GM12878 (cell line): ENCODE measurements at regions not wholly inside any gene's neighbourhood (a gene's known extent, or its start where the extent isn't known, plus 50 kb on each side); places are given as distances from the start of the nearest gene placed in this dataset.

Experiments used
- ATAC-seq: fragments of 200-7000 bp; cut with Tn5 transposase; 3 replicates; pipeline ENCODE4 v1.9.1; 2020; ENCODE audit warnings: mild to moderate bottlenecking, moderate library complexity
- BruUV-seq: library from RNA; stranded (reverse); fragments of 400-500 nt; replicated peaks from 2 replicates; lab custom pipeline; 2021; lab: Mats Ljungman, UMichigan
- CTCF ChIA-PET: fragments of 300-600 bp; sonication (Branson Sonifier 250); formaldehyde crosslinking; extraction: SDS; loops from one replicate; lab custom pipeline; 2021; ENCODE audit warnings: inconsistent platforms; lab: Yijun Ruan, JAX
- POLR2A ChIA-PET: fragments of 350-600 bp; formaldehyde crosslinking; extraction: SDS; loops from one replicate; lab custom pipeline; 2021; ENCODE audit warnings: inconsistent platforms; lab: Charles Lee
- RAD21 ChIA-PET: fragments of 300-600 bp; sonication (Branson Sonifier 250); formaldehyde crosslinking; loops from one replicate; lab custom pipeline; 2023; ENCODE audit warnings: antibody characterized with exemption; ENCODE audit not compliant: unreplicated experiment; lab: Charles Lee
- SMC1A ChIA-PET: fragments of 300-600 bp; sonication (Branson Sonifier 250); formaldehyde crosslinking; loops from one replicate; lab custom pipeline; 2023; ENCODE audit not compliant: unreplicated experiment, uncharacterized antibody; lab: Charles Lee
- DNase-seq: peaks from one replicate; pipeline ENCODE4 v3.0.0-alpha.2; 2011; ENCODE audit warnings: low read depth, low spot score
- FAIRE-seq: peaks from 3 replicates; lab custom pipeline; 2011; peaks lifted over from hg19 to GRCh38; lab: Jason Lieb, UNC
- H2AFZ ChIP-seq: 2 replicates; pipeline ENCODE4 v1.6.0; 2011; ENCODE audit warnings: low read depth, low read length, control low read depth; ENCODE audit not compliant: control insufficient read depth
- H3K27ac ChIP-seq: 2 replicates; pipeline ENCODE4 v1.5.1; 2011; ENCODE audit warnings: control low read depth; ENCODE audit not compliant: control insufficient read depth, insufficient read depth
- H3K27me3 ChIP-seq, 2 experiments: replicated peaks in 1 of 2; 2 replicates each; pipeline versions ENCODE4 v1.6.0 to v1.6.1; 2011; ENCODE audit warnings: low read length in 1 of 2; ENCODE audit not compliant: control insufficient read depth in 2 of 2, insufficient read depth in 2 of 2
- H3K36me3 ChIP-seq, 2 experiments: 2 replicates each; pipeline ENCODE4 v1.5.1; 2011; ENCODE audit warnings: low read length in 1 of 2; ENCODE audit not compliant: control insufficient read depth in 2 of 2, insufficient read depth in 2 of 2
- H3K4me1 ChIP-seq: 2 replicates; pipeline ENCODE4 v1.6.1; 2011; ENCODE audit warnings: mild to moderate bottlenecking, low read length, moderate library complexity, mixed read lengths; ENCODE audit not compliant: control insufficient read depth, insufficient read depth
- H3K4me2 ChIP-seq: 2 replicates; pipeline ENCODE4 v1.6.0; 2011; ENCODE audit warnings: control low read depth; ENCODE audit not compliant: control insufficient read depth, insufficient read depth
- H3K4me3 ChIP-seq: fragments of 200-600 bp; sonication (generic); 2 replicates; pipeline ENCODE4 v1.5.1; 2016
- H3K79me2 ChIP-seq: 2 replicates; pipeline ENCODE4 v1.6.0; 2011; ENCODE audit warnings: low read length; ENCODE audit not compliant: control insufficient read depth, insufficient read depth
- H3K9ac ChIP-seq: 2 replicates; pipeline ENCODE4 v1.8.0; 2011; ENCODE audit warnings: low read length, control low read depth, mixed read lengths; ENCODE audit not compliant: control insufficient read depth, insufficient read depth
- H3K9me3 ChIP-seq: replicated peaks from 3 replicates; pipeline ENCODE4 v1.5.1; 2011; ENCODE audit warnings: mild to moderate bottlenecking, low read length; ENCODE audit not compliant: control insufficient read depth, insufficient read depth
- H4K20me1 ChIP-seq: 2 replicates; pipeline ENCODE4 v1.6.0; 2011; ENCODE audit not compliant: control insufficient read depth, insufficient read depth
- JUND ChIP-seq: IDR thresholded peaks from 2 replicates; pipeline ENCODE4 v1.6.1; 2012; ENCODE audit warnings: low read depth, mild to moderate bottlenecking, low read length, improper control_type of control experiment, moderate library complexity
- PML ChIP-seq: IDR thresholded peaks from 2 replicates; pipeline ENCODE4 v1.6.1; 2012; ENCODE audit warnings: low read length, inconsistent platforms
- SP1 ChIP-seq: IDR thresholded peaks from one replicate; pipeline ENCODE4 v1.6.1; 2011; ENCODE audit warnings: low read depth, low read length
- TARDBP ChIP-seq: IDR thresholded peaks from 2 replicates; pipeline ENCODE4 v1.6.1; 2016; ENCODE audit warnings: borderline replicate concordance
- WGBS: methylation state at CpG from one replicate; pipeline ENCODE4 v1.1.6; 2016; ENCODE audit warnings: low lambda C conversion rate; ENCODE audit not compliant: insufficient replicate concordance, insufficient coverage; ENCODE audit errors: missing lambda C conversion rate; 5-methylcytosine and 5-hydroxymethylcytosine counted together
- in situ Hi-C: fragments of 300-500 bp; cut with MboI; formaldehyde crosslinking; loops from 9 replicates; pipeline ENCODE4 v1.14.3; 2018; ENCODE audit warnings: mixed read lengths
- intact Hi-C: fragments of 100-400 bp; cut with micrococcal nuclease; formaldehyde crosslinking; loops from one replicate; pipeline ENCODE4 v1.14.2; 2022; ENCODE audit not compliant: unreplicated experiment
- TF ChIP-seq, protein P1 (sequence below): IDR thresholded peaks from 2 replicates; pipeline ENCODE4 v1.6.1; 2012; ENCODE audit warnings: low read depth, low read length, improper control_type of control experiment
- TF ChIP-seq, protein P2 (sequence below): IDR thresholded peaks from 2 replicates; pipeline ENCODE4 v1.6.1; 2011; ENCODE audit warnings: borderline replicate concordance, low read depth, mild to moderate bottlenecking, moderate library complexity, low read length; ENCODE audit not compliant: insufficient read depth, poor library complexity, severe bottlenecking
- TF ChIP-seq, protein P3 (sequence below): IDR thresholded peaks from 2 replicates; pipeline ENCODE4 v1.6.1; 2012; ENCODE audit warnings: mild to moderate bottlenecking, low read depth, low read length
- TF ChIP-seq, protein P4 (sequence below): fragments of 450-650 bp; formaldehyde crosslinking; IDR thresholded peaks from 2 replicates; pipeline ENCODE4 v1.4.0; 2020; ENCODE audit warnings: mild to moderate bottlenecking, moderate library complexity
- TF ChIP-seq, protein P5 (sequence below): fragments of 450-650 bp; IDR thresholded peaks from 2 replicates; pipeline ENCODE4 v1.6.1; 2016; ENCODE audit warnings: mild to moderate bottlenecking, moderate library complexity, borderline replicate concordance

DNA sequence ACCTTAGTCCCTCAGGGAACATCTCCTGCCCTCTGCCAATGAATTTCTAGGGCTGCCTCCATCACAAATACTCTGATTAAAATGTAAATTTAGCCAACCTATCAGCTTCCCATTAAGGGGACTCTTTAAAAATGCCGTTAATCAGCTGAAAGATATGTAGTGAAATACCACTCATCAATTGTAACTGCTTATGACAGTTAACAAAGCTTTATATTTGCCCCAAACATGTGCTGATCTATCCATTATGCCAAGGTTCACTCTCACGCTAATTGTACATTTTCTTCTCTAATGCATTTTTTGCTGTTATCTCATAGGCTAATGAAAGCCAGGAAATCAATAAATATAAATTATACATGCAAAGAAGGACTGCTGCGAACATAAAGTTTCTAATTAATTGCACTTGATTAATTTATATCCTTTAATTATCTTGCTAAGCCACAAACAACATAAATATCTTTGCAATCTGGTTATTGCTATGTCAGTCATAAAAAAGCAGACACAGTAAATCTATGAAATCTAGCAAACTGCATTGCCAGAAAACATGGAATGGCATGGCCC is 601.4 kb upstream of the SALL1 start:
- ChIA-PET CTCF (interaction anchor here (0.9 kb wide), 1 partner anchor 8 kb away, joined by 3 read pairs; no protein-coding TSS in a partner anchor), POLR2A (no interaction called here), RAD21 (no interaction called here), SMC1A (no interaction called here)
- in situ Hi-C loops (no loop called here), intact Hi-C loops (no loop called here)
- no peak overlapping the region for H3K4me2 ChIP-seq
- no peak overlapping the region for H3K9ac ChIP-seq
- H3K4me3 ChIP-seq = no peak overlapping the region
- H3K27me3 ChIP-seq = no peaks in the 10 kb centered on the region
- no TSS peak for BruUV-seq
- ATAC-seq = no peak
- 12% methylated on average over 3 of the region's 3 CpGs for WGBS
- DNase-seq = no peak
- no peaks in the 10 kb centered on the region for H3K4me1 ChIP-seq
- no peaks in the 10 kb centered on the region for H3K36me3 ChIP-seq
- no peak overlapping the region for H3K27ac ChIP-seq
- H4K20me1 ChIP-seq = no peaks in the 10 kb centered on the region
- no peaks in the 10 kb centered on the region for H3K9me3 ChIP-seq
- no peak for FAIRE-seq
- H2AFZ ChIP-seq = no peak overlapping the region
- no peaks in the 10 kb centered on the region for H3K79me2 ChIP-seq
- TF ChIP-seq SP1 (no peak), JUND (no peak), PML (no peak), TARDBP (no peak)
- TF ChIP-seq, protein P1, sequence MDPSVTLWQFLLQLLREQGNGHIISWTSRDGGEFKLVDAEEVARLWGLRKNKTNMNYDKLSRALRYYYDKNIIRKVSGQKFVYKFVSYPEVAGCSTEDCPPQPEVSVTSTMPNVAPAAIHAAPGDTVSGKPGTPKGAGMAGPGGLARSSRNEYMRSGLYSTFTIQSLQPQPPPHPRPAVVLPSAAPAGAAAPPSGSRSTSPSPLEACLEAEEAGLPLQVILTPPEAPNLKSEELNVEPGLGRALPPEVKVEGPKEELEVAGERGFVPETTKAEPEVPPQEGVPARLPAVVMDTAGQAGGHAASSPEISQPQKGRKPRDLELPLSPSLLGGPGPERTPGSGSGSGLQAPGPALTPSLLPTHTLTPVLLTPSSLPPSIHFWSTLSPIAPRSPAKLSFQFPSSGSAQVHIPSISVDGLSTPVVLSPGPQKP = no peak
- TF ChIP-seq, protein P2, sequence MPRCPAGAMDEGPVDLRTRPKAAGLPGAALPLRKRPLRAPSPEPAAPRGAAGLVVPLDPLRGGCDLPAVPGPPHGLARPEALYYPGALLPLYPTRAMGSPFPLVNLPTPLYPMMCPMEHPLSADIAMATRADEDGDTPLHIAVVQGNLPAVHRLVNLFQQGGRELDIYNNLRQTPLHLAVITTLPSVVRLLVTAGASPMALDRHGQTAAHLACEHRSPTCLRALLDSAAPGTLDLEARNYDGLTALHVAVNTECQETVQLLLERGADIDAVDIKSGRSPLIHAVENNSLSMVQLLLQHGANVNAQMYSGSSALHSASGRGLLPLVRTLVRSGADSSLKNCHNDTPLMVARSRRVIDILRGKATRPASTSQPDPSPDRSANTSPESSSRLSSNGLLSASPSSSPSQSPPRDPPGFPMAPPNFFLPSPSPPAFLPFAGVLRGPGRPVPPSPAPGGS = no peak
- TF ChIP-seq, protein P3, sequence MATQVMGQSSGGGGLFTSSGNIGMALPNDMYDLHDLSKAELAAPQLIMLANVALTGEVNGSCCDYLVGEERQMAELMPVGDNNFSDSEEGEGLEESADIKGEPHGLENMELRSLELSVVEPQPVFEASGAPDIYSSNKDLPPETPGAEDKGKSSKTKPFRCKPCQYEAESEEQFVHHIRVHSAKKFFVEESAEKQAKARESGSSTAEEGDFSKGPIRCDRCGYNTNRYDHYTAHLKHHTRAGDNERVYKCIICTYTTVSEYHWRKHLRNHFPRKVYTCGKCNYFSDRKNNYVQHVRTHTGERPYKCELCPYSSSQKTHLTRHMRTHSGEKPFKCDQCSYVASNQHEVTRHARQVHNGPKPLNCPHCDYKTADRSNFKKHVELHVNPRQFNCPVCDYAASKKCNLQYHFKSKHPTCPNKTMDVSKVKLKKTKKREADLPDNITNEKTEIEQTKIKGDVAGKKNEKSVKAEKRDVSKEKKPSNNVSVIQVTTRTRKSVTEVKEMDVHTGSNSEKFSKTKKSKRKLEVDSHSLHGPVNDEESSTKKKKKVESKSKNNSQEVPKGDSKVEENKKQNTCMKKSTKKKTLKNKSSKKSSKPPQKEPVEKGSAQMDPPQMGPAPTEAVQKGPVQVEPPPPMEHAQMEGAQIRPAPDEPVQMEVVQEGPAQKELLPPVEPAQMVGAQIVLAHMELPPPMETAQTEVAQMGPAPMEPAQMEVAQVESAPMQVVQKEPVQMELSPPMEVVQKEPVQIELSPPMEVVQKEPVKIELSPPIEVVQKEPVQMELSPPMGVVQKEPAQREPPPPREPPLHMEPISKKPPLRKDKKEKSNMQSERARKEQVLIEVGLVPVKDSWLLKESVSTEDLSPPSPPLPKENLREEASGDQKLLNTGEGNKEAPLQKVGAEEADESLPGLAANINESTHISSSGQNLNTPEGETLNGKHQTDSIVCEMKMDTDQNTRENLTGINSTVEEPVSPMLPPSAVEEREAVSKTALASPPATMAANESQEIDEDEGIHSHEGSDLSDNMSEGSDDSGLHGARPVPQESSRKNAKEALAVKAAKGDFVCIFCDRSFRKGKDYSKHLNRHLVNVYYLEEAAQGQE = no peak
- TF ChIP-seq, protein P4, sequence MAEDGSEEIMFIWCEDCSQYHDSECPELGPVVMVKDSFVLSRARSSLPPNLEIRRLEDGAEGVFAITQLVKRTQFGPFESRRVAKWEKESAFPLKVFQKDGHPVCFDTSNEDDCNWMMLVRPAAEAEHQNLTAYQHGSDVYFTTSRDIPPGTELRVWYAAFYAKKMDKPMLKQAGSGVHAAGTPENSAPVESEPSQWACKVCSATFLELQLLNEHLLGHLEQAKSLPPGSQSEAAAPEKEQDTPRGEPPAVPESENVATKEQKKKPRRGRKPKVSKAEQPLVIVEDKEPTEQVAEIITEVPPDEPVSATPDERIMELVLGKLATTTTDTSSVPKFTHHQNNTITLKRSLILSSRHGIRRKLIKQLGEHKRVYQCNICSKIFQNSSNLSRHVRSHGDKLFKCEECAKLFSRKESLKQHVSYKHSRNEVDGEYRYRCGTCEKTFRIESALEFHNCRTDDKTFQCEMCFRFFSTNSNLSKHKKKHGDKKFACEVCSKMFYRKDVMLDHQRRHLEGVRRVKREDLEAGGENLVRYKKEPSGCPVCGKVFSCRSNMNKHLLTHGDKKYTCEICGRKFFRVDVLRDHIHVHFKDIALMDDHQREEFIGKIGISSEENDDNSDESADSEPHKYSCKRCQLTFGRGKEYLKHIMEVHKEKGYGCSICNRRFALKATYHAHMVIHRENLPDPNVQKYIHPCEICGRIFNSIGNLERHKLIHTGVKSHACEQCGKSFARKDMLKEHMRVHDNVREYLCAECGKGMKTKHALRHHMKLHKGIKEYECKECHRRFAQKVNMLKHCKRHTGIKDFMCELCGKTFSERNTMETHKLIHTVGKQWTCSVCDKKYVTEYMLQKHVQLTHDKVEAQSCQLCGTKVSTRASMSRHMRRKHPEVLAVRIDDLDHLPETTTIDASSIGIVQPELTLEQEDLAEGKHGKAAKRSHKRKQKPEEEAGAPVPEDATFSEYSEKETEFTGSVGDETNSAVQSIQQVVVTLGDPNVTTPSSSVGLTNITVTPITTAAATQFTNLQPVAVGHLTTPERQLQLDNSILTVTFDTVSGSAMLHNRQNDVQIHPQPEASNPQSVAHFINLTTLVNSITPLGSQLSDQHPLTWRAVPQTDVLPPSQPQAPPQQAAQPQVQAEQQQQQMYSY (CRISPR knock-in tag) = no peak
- TF ChIP-seq, protein P5, sequence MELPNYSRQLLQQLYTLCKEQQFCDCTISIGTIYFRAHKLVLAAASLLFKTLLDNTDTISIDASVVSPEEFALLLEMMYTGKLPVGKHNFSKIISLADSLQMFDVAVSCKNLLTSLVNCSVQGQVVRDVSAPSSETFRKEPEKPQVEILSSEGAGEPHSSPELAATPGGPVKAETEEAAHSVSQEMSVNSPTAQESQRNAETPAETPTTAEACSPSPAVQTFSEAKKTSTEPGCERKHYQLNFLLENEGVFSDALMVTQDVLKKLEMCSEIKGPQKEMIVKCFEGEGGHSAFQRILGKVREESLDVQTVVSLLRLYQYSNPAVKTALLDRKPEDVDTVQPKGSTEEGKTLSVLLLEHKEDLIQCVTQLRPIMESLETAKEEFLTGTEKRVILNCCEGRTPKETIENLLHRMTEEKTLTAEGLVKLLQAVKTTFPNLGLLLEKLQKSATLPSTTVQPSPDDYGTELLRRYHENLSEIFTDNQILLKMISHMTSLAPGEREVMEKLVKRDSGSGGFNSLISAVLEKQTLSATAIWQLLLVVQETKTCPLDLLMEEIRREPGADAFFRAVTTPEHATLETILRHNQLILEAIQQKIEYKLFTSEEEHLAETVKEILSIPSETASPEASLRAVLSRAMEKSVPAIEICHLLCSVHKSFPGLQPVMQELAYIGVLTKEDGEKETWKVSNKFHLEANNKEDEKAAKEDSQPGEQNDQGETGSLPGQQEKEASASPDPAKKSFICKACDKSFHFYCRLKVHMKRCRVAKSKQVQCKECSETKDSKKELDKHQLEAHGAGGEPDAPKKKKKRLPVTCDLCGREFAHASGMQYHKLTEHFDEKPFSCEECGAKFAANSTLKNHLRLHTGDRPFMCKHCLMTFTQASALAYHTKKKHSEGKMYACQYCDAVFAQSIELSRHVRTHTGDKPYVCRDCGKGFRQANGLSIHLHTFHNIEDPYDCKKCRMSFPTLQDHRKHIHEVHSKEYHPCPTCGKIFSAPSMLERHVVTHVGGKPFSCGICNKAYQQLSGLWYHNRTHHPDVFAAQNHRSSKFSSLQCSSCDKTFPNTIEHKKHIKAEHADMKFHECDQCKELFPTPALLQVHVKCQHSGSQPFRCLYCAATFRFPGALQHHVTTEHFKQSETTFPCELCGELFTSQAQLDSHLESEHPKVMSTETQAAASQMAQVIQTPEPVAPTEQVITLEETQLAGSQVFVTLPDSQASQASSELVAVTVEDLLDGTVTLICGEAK = no peak
